ENCODE measurements at regions not wholly inside any gene's neighbourhood (a gene's known extent, or its start where the extent isn't known, plus 50 kb on each side); places are given as distances from the start of the nearest gene placed in this dataset.

- Histone ChIP-seq H3K36me3 (no peaks in the 10 kb centered on the region), H3K27ac (no peak overlapping the region), H3K27me3 (no peaks in the 10 kb centered on the region), H3K4me1 (no peaks in the 10 kb centered on the region), H3K9me3 (no peaks in the 10 kb centered on the region), H3K4me3 (no peak overlapping the region)
- no peak for DNase-seq
- intact Hi-C loops (cut with DNase I; ENCODE audit: low total_unique reads): no loop called here
- WGBS, 5 donors: 73 to 91% (median 85%) methylated on average over 1 of the region's 1 CpG
- TF ChIP-seq, protein P1, sequence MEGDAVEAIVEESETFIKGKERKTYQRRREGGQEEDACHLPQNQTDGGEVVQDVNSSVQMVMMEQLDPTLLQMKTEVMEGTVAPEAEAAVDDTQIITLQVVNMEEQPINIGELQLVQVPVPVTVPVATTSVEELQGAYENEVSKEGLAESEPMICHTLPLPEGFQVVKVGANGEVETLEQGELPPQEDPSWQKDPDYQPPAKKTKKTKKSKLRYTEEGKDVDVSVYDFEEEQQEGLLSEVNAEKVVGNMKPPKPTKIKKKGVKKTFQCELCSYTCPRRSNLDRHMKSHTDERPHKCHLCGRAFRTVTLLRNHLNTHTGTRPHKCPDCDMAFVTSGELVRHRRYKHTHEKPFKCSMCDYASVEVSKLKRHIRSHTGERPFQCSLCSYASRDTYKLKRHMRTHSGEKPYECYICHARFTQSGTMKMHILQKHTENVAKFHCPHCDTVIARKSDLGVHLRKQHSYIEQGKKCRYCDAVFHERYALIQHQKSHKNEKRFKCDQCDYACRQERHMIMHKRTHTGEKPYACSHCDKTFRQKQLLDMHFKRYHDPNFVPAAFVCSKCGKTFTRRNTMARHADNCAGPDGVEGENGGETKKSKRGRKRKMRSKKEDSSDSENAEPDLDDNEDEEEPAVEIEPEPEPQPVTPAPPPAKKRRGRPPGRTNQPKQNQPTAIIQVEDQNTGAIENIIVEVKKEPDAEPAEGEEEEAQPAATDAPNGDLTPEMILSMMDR (IDR thresholded peaks at IDR 0.05): no peak
- TF ChIP-seq EP300 (IDR thresholded peaks at IDR 0.05): no peak
- TF ChIP-seq POLR2A (IDR thresholded peaks at IDR 0.05): no peak
- TF ChIP-seq POLR2AphosphoS5 (IDR thresholded peaks at IDR 0.05): no peak
Observed at GRCh38 chr6:102980951-102981350, 1587.4 kb downstream of the GRIK2 start.

DNA sequence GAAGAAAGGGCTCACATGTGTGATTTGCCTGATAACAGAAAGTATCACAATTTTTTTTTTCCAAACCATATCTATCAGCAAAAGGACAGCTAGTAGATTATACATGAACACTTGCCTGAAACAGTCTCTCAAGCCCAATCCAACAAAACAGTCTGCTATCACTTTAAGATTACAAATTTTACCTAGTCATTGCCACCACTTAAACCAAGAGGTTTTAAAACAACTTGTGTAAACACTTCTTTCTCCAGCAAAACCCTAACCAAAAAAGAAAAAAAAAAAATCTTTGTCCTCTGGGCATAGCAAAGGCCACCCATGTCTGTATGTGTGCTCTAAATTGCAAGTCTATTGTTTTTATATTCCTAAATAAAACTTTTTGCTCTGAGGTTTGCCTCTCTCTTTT lies 1568.4 kb downstream of the GRIK2 start:
- H3K27me3 ChIP-seq: no peaks in the 10 kb centered on the region
- no peaks in the 10 kb centered on the region for H3K4me1 ChIP-seq
- H3K9me3 ChIP-seq: no peaks in the 10 kb centered on the region
- H3K27ac ChIP-seq: no peak overlapping the region
- no peak for DNase-seq
- no peak overlapping the region for H3K4me3 ChIP-seq
- TF ChIP-seq POLR2A (IDR thresholded peaks at IDR 0.05) (no peak), EP300 (IDR thresholded peaks at IDR 0.05) (no peak), POLR2AphosphoS5 (IDR thresholded peaks at IDR 0.05) (no peak)
- TF ChIP-seq, protein P1 (IDR thresholded peaks at IDR 0.05): no peak
- no peaks in the 10 kb centered on the region for H3K36me3 ChIP-seq
- intact Hi-C loops (cut with DNase I; ENCODE audit: low total_unique reads): no loop called here

- TF ChIP-seq POLR2A (IDR thresholded peaks at IDR 0.05): no peak
- TF ChIP-seq, protein P1 (IDR thresholded peaks at IDR 0.05): no peak
- TF ChIP-seq EP300 (IDR thresholded peaks at IDR 0.05): no peak
- TF ChIP-seq POLR2AphosphoS5 (IDR thresholded peaks at IDR 0.05): no peak
- Histone ChIP-seq H3K4me1 (no peaks in the 10 kb centered on the region), H3K36me3 (no peaks in the 10 kb centered on the region), H3K4me3 (no peak overlapping the region), H3K9me3 (no peaks in the 10 kb centered on the region), H3K27me3 (no peaks in the 10 kb centered on the region), H3K27ac (no peak overlapping the region)
- WGBS, 5 donors: 56 to 66% (median 58%) methylated on average over 3 of the region's 3 CpGs
- no peak for DNase-seq
- intact Hi-C loops (cut with DNase I; ENCODE audit: low total_unique reads): no loop called here
Observed at GRCh38 chr6:102950967-102951366, 1557.5 kb downstream of the GRIK2 start.

GRCh38 chr6:102944475-102944874 lies 1551.0 kb downstream of the GRIK2 start:
- no peaks in the 10 kb centered on the region for H3K27me3 ChIP-seq
- TF ChIP-seq POLR2AphosphoS5 (IDR thresholded peaks at IDR 0.05) (no peak), POLR2A (IDR thresholded peaks at IDR 0.05) (no peak), EP300 (IDR thresholded peaks at IDR 0.05) (no peak)
- TF ChIP-seq, protein P1 (IDR thresholded peaks at IDR 0.05): no peak
- H3K4me3 ChIP-seq: no peak overlapping the region
- no peak for DNase-seq
- no peaks in the 10 kb centered on the region for H3K9me3 ChIP-seq
- no peaks in the 10 kb centered on the region for H3K36me3 ChIP-seq
- no peaks in the 10 kb centered on the region for H3K4me1 ChIP-seq
- intact Hi-C loops (cut with DNase I; ENCODE audit: low total_unique reads): no loop called here
- no peak overlapping the region for H3K27ac ChIP-seq
- 54 to 74% (median 56%) methylated on average over 1 of the region's 1 CpG for WGBS, 5 donors
